Left cardiac atrium (tissue), 4 donors: ENCODE measurements at regions not wholly inside any gene's neighbourhood (a gene's known extent, or its start where the extent isn't known, plus 50 kb on each side); places are given as distances from the start of the nearest gene placed in this dataset.
"Not testable (repeated sequence)": the region's sequence is repeated elsewhere in the genome, so short reads cannot be mapped to it uniquely, and the experiment has no call there.

Experiments
- ATAC-seq, 2 donors: fragments of 200-7000 bp; cut with Tn5 transposase; one replicate each; pipeline ENCODE4 v1.9.1; 2020; ENCODE audit warnings: mild to moderate bottlenecking in 2 of 2, moderate library complexity in 2 of 2
- DNase-seq: peaks from one replicate; pipeline ENCODE4 v3.0.0-alpha.2; 2020
- intact Hi-C, 2 donors: fragments of 100-400 bp; cut with DNase I; formaldehyde crosslinking; loops; one replicate each; pipeline versions ENCODE4 v1.14.1 to v1.15.1; 2022 to 2023
- donor health status: DM: no; HTN: yes; CAD: no.
- donor health status: DM: no; HTN: yes; CAD: no; lungs with severe emphysema.
- donor health status: DM: yes; HTN: yes; CAD: no.
- donor health status: Dilated cardiomyopathy.

DNA sequence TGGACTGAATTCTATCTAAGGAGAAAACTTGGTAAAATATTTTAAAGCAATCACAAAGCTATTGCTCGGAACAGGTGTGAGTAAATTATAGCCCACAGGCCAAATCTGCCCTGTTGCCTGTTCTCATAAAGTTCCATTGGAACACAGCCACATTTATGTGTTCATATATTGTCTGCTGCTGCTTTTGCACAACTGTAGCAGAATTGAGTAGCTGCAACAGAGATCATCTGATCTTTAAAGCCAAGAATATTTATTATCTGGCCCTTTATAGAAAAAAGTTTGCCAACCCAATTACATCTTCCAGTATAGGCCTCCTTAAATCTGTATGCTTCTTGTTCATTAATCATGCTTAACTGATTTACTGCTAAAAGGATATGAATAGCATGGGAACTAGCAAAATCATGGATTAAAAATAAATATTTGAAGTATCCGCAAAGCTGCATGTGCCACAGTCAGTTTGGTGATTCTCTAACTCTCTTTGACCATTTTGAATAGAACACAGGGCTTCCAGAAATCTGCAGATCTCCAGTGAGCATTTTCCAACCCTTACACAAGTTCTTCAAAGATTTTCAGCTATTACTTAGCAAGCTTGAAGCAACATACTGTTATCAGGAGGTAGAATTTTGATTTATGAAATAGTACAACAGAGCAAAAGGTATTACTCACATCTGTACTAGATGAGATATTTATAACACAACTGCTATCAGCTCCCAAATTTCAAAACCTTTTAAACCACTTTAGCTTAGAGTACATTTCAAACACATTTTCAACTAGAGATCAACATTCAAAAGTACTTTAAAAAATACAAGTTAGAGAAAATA is 312.6 kb upstream of the ID4 start:
- intact Hi-C loops, result no loop called here
- ATAC-seq (peak in 1 of 2 donors; percentile 57), DNase-seq (no peak)

- no peak for DNase-seq
- intact Hi-C loops, result no loop called here
- ATAC-seq, result no peak
Observed at GRCh38 chr6:19525673-19526072, 311.5 kb upstream of the ID4 start.

DNA sequence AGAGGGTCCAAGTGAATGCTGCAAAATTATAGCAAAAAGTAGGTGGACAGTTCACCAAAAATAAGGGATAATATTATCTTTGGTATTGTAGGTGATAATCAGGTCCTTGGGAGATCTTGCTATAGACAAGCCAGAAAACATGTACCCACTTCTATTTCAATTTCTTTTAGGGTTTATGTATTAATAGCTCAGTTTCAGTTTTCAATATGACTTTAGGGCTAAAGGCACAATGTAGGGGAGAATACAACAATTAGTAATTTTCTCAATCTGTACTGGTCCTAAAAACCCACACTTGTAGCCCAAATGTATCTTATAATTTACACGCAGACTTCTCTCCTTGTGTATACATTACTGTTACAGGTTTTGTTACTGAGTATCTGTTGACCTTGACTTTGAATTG is 307.0 kb upstream of the ID4 start:
- intact Hi-C loops, result no loop called here
- no peak for DNase-seq
- ATAC-seq, result no peak

DNA sequence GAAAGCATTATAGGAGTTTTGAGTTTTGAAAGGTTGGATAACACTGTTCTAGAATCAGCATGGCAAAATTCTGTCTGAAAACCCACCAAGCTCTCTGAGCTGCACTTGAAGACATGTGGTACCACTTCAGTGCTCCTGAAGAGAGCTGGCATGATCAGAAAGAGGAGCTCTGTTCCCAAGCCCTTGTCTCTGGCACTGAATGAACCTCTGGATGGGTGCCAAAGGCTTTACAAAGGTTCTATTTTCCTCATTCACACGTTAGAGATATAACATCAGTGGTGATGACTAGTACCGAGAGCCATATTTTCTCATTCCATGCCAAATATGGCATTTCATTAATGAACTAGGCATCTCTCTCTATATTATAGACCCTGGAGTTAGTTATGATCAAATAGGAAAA is 301.8 kb upstream of the ID4 start:
- intact Hi-C loops, result no loop called here
- DNase-seq (no peak), ATAC-seq (no peak)

- ATAC-seq (no peak), DNase-seq (no peak)
- intact Hi-C loops, result no loop called here
Observed at GRCh38 chr6:19536838-19537237, 300.3 kb upstream of the ID4 start.

DNA sequence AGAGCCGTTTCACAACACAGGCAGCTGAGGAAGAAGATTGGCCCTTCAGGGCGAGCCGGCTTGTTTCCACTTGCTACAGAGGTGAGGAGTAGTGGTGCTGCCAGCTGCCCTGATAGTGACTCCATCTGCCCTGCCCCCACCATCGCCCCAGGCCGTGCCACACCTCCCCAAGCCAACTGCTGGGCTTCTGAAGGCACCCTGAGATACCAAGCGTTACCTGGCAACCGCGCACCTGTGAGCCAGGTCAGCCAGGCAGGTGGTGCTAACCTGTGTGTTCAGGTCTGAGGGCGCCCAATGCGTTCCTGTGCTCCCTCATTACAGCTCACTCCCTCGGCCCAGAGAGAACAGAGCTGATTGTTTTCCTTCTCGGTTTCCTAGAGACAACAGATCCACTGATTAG is 299.1 kb upstream of the ID4 start:
- intact Hi-C loops, result no loop called here

GRCh38 chr6:19547507-19547906 is 289.7 kb upstream of the ID4 start:
- intact Hi-C loops, result no loop called here
- DNase-seq, result no peak
- no peak for ATAC-seq

More for the DNA sequence above, 299.1 kb upstream of the ID4 start:
- ATAC-seq, result peak in 1 of 2 donors; percentile 61
- DNase-seq, result no peak

GRCh38 chr6:19549109-19549508 is 288.1 kb upstream of the ID4 start:
- intact Hi-C loops, result no loop called here
- ATAC-seq (no peak), DNase-seq (no peak)

DNA sequence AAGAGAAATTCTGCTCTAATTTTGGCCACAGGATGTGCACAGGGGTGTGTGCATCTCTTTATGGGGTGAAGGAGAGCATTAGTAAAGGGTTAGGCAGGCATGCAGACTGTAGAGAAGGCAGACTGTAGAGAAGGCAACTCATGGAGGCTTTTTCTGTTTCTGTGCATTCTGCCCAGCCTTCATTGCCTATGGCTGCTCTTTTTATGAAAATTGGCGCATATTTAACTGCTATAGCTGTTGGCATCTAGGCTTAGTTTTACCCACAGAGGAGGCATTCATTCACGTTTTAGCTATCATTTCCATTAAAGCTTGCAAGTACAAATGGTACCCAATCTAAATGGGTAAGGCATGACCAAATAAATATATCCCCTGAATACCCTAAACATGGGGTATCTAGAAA is 286.8 kb upstream of the ID4 start:
- DNase-seq, result no peak
- intact Hi-C loops, result no loop called here
- no peak for ATAC-seq

DNA sequence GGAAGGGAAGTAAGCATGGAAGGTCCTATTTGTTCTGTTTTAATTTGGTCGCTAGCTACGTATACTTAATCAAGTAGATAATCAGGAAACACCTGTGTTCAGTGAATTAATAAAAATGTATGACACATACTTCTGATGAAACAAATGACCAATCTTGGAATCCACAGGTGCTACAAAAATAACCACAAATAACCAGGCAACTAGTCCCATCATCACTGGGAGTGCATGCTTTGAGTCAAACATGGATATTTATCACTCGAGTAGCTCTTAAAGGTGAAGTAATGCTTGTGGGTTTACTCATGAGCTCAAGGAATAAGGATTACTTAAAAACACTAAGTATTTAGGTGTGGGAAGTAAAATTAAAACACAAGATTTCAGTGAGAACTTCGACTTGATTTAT is 285.6 kb upstream of the ID4 start:
- intact Hi-C loops, result no loop called here
- ATAC-seq, result no peak
- no peak for DNase-seq

- ATAC-seq (no peak), DNase-seq (no peak)
- intact Hi-C loops, result no loop called here
Observed at GRCh38 chr6:19552076-19552475, 285.1 kb upstream of the ID4 start.

- ATAC-seq, result no peak
- DNase-seq, result no peak
- intact Hi-C loops, result no loop called here
Observed at GRCh38 chr6:19552588-19552987, 284.6 kb upstream of the ID4 start.

DNA sequence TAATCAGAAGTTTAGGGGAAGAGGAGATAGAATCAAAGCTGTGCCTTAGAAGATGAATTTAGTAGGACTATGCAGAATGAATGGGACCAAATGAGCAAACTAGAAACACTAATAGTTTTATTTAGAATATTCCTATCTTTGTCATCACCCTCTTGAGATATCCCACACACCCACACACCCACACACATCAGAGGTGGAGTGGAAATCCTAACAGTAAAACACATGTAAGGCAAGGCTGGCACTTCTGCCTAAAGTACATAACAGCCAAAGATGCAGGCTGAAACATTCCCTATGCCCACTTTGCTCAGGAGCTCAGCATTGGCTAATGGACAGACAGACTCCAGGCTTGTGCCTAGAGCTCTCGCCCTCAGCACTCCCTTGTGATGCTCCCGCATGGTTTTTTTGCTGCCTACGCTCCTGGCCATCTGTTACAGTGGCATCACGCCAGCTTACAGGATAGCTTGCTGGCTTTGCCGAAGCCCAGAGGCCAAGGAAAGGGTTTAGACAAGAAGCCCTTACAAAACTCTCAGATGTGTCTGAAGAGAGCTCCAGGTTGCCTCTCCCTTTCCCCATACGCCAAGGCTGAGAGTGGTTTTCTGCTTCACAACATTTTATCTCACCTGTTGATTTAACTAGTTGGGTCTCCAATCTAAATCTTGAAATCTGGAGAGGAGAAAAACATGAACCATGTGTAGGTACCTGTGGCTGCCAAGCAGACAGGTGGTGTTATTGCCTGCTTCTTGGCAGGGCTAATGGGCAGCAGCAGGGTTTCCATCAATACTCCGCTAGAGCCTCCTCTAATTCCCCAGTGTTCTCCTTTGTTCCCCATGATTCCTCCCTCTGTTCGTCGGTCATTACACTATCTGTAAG is 282.6 kb upstream of the ID4 start:
- ATAC-seq (peak in 1 of 2 donors; percentile 54), DNase-seq (peak; percentile 25)

GRCh38 chr6:19557191-19557590 is 280.0 kb upstream of the ID4 start:
- ATAC-seq, result no peak
- intact Hi-C loops, result no loop called here

More for the DNA sequence above, 282.6 kb upstream of the ID4 start:
- intact Hi-C loops, result no loop called here

DNA sequence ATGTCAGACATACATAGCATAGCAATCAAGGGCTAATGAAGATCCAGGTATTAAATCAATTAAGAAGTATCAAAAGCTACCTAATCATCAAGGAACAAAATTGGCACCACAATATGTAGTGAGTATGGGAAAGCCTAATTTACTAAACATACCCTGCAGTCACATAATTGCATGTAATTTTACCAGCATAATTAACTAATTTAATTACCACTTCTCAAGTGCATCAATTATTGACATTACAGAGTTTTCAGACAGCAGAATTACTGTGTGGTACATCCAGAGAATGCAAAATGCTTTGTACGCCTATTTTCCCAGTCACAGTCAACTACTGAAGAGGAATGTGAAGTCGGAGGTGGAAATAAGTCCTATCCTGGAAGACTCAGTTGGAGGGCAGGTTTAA is 279.0 kb upstream of the ID4 start:
- intact Hi-C loops, result no loop called here
- no peak for ATAC-seq
- DNase-seq, result no peak

More at GRCh38 chr6:19557191-19557590, 280.0 kb upstream of the ID4 start:
- DNase-seq, result no peak

DNA sequence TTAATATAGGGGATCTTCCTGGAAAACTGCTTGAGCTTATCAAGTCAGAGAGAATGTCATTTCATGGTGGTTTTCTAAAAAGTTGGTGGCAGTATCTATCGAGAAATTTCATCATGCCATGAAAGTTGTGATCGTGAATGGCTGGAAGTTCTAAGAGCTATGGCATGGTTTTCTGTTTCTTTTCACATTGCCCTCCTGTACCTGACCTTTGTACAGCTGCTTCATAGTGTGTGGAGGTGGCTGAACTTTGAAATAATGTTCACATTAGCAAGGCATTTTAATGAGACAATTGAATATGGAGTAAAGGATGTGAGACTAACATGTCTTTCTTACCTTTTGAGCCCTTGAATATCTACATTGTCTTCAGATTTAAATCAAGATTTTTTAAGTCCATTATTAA is 278.2 kb upstream of the ID4 start:
- intact Hi-C loops, result no loop called here
- no peak for ATAC-seq
- no peak for DNase-seq

DNA sequence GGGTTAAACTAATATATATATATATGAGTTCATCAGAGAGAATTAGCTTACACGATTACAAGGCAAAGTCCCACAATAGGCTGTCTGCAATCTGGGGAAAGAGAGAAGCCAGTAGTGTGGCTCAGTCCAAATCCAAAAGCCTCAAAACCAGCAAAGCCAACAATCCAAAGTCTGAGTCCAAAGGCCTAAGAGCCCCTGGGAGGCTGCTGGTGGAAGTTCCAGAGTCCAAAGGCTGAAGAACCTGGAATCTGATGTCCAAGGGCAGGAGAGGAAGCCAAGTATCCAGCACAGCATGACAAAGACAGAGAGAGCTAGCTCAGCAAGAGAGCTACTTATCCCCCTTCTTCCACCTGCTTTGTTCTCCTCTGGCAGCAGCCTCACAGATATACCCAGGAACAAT is 274.7 kb upstream of the ID4 start:
- intact Hi-C loops, result no loop called here
- ATAC-seq (no peak), DNase-seq (no peak)

- intact Hi-C loops, result no loop called here
- DNase-seq (no peak), ATAC-seq (no peak)
Observed at GRCh38 chr6:19569563-19569962, 267.6 kb upstream of the ID4 start.

DNA sequence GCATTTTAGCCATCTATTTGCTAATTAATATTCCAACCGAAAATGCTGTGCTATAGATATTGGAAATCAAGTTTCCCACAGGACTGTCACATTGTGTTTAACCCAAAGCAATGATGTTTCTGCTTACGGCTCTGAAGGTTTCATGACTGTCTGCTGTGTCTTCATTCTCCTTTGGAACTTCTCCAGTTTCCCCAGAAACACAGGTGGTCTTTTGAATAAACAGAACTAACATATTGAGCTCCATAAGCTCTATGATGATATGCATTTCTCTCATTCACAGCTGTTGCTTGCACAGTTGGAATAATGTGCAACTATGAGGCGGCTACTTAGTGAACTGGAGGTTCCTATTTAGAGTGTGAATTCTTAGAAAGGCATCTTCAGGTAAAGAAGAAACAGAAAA is 266.0 kb upstream of the ID4 start:
- no peak for ATAC-seq
- no peak for DNase-seq
- intact Hi-C loops, result no loop called here

DNA sequence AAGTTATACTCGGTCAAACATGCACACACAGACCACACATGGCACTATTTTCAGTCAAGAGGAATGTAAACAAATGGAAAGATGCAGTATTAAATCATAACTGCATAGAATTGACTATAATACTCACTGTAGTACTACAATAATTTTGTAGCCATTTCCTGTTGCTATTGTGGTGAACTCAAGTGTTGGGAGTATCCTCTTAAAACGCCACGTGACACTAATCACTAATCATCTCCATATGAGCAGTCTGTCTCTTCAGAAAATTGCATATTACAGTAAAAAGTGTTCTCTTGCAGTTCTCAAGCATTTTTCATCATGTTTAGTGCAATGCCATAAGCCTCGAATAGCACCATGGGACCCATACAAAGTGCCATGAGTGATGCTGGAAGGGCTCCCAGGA is 258.7 kb upstream of the ID4 start:
- intact Hi-C loops, result no loop called here

DNA sequence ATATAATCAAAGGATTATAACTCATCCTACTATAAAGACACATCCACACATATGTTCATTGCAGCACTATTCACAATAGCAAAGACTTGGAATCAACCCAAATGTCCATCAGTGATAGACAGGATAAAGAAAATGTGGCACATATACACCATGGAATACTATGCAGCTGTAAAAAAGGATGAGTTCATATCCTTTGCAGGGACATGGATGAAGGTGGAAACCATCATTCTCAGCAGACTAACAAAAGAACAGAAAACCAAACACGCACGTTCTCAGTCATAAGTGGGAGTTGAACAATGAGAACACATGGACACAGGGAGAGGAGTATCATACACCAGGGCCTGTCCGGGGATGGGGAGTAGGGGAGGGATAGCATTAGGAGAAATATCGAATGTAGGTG is 253.0 kb upstream of the ID4 start:
- ATAC-seq, DNase-seq, intact Hi-C loops: not testable (repeated sequence)

More for the DNA sequence above, 258.7 kb upstream of the ID4 start:
- no peak for ATAC-seq
- DNase-seq, result no peak
